ENCODE measurements at regions not wholly inside any gene's neighbourhood (a gene's known extent, or its start where the extent isn't known, plus 50 kb on each side); places are given as distances from the start of the nearest gene placed in this dataset.
A peak's percentile ranks its signal among the peaks of the same experiment; 100 is the strongest.
"Not testable (repeated sequence)": the region's sequence is repeated elsewhere in the genome, so short reads cannot be mapped to it uniquely, and the experiment has no call there.

- DNase-seq, result peak; percentile 22 to 29
These were observed 159.4 kb upstream of the FRG2B start for GRCh38 chr10:133785846-133786602.

GRCh38 chr10:133785178-133785577 lies 158.6 kb upstream of the FRG2B start:
- not testable (repeated sequence) for DNase-seq

- DNase-seq, result not testable (repeated sequence)
These were observed 138.7 kb upstream of the FRG2B start for GRCh38 chr10:133765308-133765707.

GRCh38 chr10:133764823-133765209 lies 138.2 kb upstream of the FRG2B start:
- peak in 1 of 2 experiments; percentile 8 for DNase-seq

GRCh38 chr10:133763875-133764822 lies 137.6 kb upstream of the FRG2B start:
- DNase-seq, result peak; percentile 8 to 11

- DNase-seq, result not testable (repeated sequence)
These were observed 136.6 kb upstream of the FRG2B start for GRCh38 chr10:133763190-133763589.

GRCh38 chr10:133753545-133753944 lies 127.0 kb upstream of the FRG2B start:
- DNase-seq, result not testable (repeated sequence)

All from activated T-cell treated with anti-CD3 and anti-CD28 coated beads, Interleukin-2, amount 50 U/mL, for 48 hours (primary cell).